Amniotic stem cell (primary cell): ENCODE measurements at regions not wholly inside any gene's neighbourhood (a gene's known extent, or its start where the extent isn't known, plus 50 kb on each side); places are given as distances from the start of the nearest gene placed in this dataset.
A peak's percentile ranks its signal among the peaks of the same experiment; 100 is the strongest.

Source experiments
- DNase-seq: peaks from one replicate; lab custom pipeline; 2025; lab: John Stamatoyannopoulos, UW

DNA sequence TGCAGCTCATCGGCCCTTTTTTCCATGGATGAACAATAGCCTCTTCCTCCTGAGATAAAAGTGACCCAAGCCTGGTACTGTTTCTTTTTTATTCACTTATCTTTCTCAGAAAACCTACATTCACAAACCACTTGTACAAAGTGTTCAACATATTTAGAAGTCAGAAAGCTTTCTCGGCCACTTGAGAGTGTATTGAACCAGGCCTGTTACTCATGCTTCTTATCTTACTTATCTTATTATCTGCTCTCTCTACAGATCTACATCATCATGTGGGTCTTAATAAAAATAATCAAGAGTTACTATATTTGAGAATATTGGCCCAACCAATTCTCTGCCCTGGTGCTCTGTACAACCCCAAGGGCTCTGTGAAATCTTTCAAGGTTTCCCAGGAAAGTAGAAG is 242.1 kb downstream of the MREG start:
- DNase-seq = no peak

DNA sequence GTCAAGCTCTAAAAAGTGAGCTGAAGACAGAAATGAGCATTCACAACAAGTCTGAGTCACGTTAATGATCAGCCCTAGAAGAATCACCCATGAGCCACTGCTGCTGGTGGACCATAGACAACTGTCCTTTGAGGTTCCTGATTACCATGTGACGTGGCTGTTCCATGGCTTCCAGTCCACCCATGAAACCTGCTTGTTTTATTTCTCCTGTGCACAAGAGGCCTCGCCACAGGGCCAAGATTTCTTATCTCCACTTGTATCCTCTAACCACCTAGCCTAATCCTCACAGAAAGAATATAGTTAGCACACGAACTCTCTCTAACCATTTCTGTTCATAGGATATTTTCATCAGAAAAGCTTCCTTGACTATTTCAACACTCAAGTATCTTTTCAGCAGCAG is 242.7 kb downstream of the MREG start:
- DNase-seq = no peak

DNA sequence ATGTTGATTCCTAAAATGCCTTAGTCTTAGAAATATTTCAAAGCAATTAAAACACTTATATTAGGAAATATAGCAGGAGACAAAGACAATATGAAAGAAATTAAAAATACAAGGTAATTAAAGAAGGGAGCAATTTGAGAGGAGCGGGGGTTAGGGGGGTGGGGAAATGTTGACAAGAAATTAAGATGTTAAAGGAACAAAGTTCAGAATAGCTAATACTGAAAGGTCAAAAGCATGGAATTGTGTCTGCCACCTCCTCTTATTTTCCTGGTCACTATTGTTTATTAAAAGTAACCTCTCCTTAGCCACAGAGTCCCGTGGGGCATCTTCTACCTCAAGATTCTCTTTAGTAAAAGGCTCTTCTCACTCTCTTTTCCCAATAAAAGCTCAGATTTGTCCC is 244.1 kb downstream of the MREG start:
- DNase-seq = no peak

GRCh38 chr2:215767625-215768024 is 245.7 kb downstream of the MREG start:
- DNase-seq = no peak

DNA sequence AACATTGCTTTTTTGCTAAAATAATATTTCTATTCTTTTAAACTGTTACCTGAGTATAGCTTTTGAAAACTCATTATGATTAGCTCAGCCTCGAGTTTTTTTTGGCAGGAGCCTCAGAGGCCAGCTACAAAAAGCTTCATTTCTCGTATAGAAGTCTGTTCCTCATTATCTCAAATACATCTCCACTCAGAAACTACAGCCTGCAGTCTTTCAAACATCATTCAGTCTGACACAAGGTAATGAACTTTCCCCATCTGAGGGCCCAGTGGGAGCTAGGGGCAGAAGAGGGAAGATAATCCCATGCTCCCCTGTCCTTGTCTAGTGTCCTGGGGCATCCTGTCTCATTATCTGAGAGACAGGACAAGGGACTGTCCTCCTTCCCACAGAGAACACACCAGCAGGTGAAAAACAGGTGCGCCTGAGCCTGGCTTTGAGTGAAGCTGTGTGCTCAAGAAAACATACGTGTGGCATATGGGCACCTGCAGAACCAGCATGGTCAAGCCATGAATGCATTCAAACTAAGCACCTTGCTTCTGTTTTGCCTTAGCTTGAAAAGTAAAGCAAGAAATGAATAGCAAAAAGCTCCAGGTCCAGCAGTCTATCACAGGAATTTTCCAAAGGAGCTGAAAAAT is 247.5 kb downstream of the MREG start:
- DNase-seq = no peak

GRCh38 chr2:215764441-215765048 is 248.8 kb downstream of the MREG start:
- DNase-seq = no peak

GRCh38 chr2:215760557-215760956 is 252.8 kb downstream of the MREG start:
- no peak for DNase-seq

DNA sequence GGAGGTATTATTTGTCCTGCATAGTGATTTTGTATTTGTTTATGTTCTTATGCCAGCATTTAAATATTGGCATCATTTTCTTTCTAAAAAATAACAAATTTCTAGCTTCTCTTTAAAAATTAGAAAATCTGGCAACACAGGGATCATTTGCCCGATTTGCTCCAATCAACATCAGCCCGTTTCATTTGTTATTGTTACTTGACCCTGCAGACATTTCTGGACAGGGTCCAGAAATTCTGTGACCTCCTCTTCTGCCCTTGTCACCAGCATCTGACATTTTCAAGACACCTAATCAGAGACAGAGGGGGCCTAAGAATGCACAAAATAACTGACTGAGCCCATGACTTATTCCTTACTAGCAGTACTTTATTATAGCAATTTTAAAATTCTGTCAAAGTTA is 253.3 kb downstream of the MREG start:
- DNase-seq = no peak

DNA sequence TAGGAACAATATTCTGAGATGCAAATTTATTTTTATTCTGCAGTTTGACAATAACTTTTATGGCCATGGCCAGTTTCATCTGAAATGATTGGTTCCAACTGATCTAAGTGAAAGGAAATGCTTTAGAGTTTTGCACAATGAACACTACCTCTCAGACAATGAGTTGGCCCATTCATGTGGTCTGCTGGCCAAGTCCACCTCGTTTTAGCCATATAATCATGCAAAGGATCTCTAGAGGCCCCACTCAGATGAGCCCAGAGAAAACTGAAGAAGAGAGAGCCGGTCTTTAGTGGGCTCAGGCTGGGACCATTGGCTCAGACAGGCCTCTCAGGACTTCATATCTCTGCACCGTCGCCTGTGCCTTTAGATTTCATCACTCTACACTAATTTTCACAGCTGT is 254.7 kb downstream of the MREG start:
- DNase-seq = no peak

DNA sequence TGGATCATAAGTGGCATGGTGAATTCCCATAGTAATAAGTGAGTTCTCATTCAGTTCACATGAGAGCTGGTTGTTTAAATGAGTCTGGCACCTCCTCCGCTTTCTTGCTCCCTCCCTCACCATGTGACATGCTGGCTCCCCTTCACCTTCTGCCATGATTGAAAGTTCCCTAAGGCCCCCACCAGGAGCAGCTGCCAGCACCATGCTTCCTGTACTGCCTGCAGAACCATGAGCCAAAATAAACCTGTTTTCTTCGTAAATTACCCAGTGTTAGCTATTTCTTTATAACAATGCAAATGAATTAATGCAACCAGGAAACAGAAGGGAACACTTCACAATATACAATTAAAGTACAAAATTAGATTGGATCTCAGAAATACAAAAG is 257.0 kb downstream of the MREG start:
- DNase-seq = no peak

- no peak for DNase-seq
These were observed 257.6 kb downstream of the MREG start for GRCh38 chr2:215755641-215756345.

GRCh38 chr2:215754546-215754945 is 258.8 kb downstream of the MREG start:
- no peak for DNase-seq

DNA sequence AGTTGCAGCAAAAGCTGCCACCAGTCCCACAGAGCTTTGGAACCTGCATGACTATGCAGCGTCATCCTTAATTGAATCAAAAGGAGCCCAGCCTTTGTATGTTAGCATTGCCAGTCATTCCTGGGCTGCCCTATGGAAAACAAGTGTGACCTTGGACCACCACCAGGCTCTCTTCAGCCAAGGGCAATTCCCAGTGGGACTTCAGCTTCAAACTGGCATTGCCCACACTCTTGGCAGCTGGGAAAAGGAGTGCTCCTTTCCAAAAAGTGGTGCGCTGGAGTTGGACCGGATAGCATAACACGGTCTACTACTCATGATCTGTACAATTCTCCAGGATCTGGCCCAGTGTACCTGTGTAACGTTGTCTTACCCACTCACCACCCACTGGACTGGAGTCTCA is 259.5 kb downstream of the MREG start:
- DNase-seq = no peak

DNA sequence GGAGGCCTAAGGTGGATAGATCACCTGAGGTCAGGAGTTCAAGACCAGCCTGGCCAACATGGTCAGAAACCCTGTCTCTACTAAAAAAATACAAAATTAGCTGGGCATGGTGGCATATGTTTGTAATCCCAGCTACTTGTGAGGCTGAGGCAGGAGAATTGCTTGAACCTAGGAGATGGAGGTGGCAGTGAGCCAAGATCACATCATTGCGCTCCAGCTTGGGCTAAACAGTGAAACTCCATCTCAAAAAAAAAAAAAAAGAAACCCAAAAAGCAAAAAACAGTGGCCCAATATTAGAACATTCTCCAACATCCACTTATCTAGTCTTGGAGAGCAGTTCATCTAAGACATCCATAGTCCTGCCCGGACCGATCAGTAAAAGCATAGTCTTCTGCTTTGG is 260.4 kb downstream of the MREG start:
- no peak for DNase-seq

DNA sequence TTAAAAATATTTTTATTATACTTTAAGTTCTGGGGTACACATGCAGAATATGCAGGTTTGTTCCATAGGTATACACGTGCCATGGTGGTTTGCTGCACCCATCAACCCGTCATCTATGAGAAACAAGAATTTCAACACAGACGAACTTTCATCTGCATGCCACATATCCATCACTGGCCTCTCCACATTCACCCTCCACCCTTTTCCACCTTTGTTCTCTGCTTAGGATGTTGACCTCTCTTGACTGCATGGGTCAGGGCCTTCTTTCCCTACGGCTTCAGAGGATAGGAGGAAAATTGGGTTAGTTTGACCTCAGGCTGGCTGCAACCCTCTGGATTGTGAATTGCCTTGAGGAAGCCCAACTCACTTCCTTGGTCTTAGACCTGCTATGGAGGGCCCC is 260.9 kb downstream of the MREG start:
- no peak for DNase-seq

- no peak for DNase-seq
These were observed 261.5 kb downstream of the MREG start for GRCh38 chr2:215751911-215752272.

GRCh38 chr2:215751200-215751910 is 262.0 kb downstream of the MREG start:
- DNase-seq = peak; percentile 74

DNA sequence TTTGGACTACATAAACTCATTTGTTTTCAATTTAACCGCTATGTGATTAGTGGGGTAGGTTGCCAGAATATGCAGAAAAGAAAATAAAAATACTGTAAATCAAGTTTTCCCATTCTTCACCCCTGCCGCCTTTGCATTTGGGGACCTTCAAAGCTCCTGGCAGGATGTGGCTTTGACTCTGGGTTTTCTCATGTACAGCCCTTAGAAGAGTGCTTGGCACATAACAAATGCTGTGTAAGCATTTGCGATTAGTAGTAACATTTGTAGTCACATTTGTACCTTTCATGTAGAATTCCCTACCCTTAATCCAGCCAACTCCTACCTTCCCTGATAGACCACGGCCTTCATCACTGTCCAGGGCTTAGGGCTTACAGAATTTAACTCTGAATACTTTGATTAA is 262.6 kb downstream of the MREG start:
- DNase-seq = no peak

DNA sequence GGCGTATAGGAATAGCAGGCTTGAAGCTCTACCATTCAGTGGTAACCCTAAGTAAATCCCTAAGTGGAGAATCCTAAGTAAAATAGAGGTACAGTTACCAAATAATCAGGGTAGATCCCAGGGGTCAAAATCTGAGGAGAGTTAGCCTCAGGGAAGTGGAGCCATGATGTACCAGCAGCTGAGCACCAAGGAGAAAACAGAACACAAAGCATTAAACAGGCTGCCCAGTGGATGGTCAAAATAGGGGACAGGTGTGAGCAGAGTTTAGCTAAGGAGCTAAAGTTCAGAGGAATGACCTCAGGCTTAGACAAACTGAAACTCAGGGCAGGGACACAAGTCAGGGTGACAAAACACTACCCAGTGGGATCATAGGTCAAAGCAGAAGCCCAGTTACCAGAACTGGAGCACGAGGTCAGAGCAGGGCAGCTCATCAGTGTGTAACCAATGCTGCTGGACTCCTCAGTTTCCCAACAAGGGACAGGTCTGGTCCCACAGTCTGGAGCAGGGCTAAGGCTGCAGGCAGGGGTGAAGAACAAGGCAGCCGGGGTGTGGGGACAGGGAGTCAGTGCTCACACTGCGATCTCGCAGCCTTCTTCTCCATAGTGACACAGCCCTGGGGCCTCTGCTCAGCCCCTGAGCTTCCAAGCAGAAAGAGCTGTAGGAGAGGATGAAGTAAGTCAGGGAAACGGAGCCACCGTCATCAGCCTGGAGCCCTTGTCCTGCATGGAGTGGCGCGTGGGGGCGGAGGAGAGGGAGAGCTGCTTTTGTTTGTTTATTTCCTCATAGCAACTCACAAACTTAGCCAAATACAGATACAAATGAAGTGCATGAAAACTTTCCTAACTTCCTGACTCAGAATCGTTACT is 264.0 kb downstream of the MREG start:
- no peak for DNase-seq

DNA sequence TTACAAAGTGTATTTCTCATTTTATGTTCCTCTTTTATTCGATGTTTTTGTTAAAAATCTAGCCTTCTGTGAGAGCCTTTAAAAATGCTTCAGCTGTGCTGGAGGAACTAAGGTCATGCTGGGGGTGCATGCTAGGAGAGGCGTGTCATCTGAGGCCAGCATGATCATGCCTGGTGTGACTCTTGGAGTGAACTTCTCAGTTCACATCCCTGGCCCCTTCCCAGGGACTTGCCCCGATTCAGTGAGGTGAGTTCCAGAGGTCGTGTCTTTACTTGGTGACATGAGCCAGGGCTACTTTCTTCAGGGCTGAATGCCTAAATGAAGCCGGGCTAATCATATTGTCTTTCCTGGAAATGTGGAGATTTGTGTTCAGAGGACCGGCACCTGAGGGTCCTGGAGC is 264.9 kb downstream of the MREG start:
- no peak for DNase-seq

DNA sequence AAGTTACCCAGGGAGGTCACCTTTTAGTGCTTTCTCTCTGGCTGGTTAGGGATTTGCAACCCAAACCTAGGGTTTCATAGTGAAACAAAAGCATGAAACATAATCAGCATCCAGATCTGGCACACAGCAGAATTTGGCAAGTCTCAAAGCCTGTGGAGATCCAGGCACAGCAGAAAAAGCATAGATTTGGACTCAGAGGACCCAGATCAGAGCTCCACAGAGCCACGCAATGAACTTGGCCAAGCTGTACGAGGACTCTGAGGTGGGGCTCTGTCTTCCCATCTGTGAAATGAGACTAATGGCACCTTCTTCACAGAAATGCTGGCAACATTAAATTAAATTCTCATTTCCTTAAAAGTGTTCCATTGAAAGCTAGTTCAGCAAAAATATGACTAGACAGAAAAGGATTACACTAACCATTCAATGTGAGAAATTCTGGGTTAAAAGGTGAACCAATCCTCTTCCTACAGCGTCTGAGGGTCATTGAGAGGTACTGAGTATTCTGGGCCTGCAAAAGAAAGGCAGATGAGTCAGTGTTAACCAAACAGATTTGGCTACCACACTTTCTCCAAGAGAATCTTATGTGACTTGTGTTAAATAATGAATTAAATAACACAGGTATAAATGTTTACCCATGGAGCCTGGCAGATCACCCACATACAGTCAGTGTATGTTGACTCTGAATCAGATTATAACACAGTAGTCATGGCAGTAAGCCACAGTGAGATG is 266.3 kb downstream of the MREG start:
- no peak for DNase-seq
